ENCODE measurements at regions not wholly inside any gene's neighbourhood (a gene's known extent, or its start where the extent isn't known, plus 50 kb on each side); places are given as distances from the start of the nearest gene placed in this dataset.
A peak's percentile ranks its signal among the peaks of the same experiment; 100 is the strongest.

- no peak overlapping the region for H3K4me3 ChIP-seq (ENCODE audit: control insufficient read depth in 2 of 3, extremely low read depth in 1 of 3, insufficient read depth in 2 of 3, low read depth in 1 of 3, low read length in 3 of 3)
- no peaks in the 10 kb centered on the region for H3K9me1 ChIP-seq (ENCODE audit: control insufficient read depth, extremely low read depth, insufficient read depth, low read length)
- FAIRE-seq (peak; percentile 49), DNase-seq (ENCODE audit: low read depth, low spot score) (no peak)
- H3K4me1 ChIP-seq (ENCODE audit: control insufficient read depth, extremely low read depth, insufficient read depth, low read length): peaks cover 5% of the 10 kb centered on the region
- no peak overlapping the region for H3K4me2 ChIP-seq (ENCODE audit: control insufficient read depth, extremely low read depth, insufficient read depth, low read depth, low read length)
- no peaks in the 10 kb centered on the region for H3K79me2 ChIP-seq (ENCODE audit: control insufficient read depth, insufficient read depth, low read length)
- dilution Hi-C loops (cut with MboI; ENCODE audit: extremely low pct_ligation_motif_present, low sequenced_read_pairs): no loop called here
- H3K36me3 ChIP-seq (ENCODE audit: control insufficient read depth in 2 of 2, extremely low read depth in 1 of 2, insufficient read depth in 2 of 2, low read length in 2 of 2): no peaks in the 10 kb centered on the region
- H2AFZ ChIP-seq (ENCODE audit: control insufficient read depth, low read length): no peak overlapping the region
- no peaks in the 10 kb centered on the region for H3K27me3 ChIP-seq (ENCODE audit: control insufficient read depth, extremely low read depth, insufficient read depth, low read length)
- TF ChIP-seq EZH2 (IDR thresholded peaks at IDR 0.05; ENCODE audit: low read length) (no peak), CTCF (optimal IDR thresholded peaks at IDR 0.05 in 1 of 3, IDR thresholded peaks at IDR 0.05 in 1 of 3, conservative IDR thresholded peaks at IDR 0.05 in 1 of 3; ENCODE audit: extremely low read depth in 1 of 3, insufficient read depth in 2 of 3, low read length in 3 of 3) (no peak)
- no peaks in the 10 kb centered on the region for H4K20me1 ChIP-seq (ENCODE audit: control insufficient read depth, extremely low read depth, insufficient read depth, low read length)
- no peak overlapping the region for H3K27ac ChIP-seq (ENCODE audit: control insufficient read depth, insufficient read depth, low read length)
- no peak overlapping the region for H3K9ac ChIP-seq (ENCODE audit: control insufficient read depth, extremely low read depth, insufficient read depth, low read length)
- no peaks in the 10 kb centered on the region for H3K9me3 ChIP-seq (ENCODE audit: control insufficient read depth, low read depth, low read length)
Measured at GRCh38 chr9:28086881-28087280, 513.6 kb upstream of the C9orf72 start.

GRCh38 chr9:28092981-28093936 is 520.0 kb upstream of the C9orf72 start:
- Histone ChIP-seq H3K79me2 (ENCODE audit: control insufficient read depth, insufficient read depth, low read length) (no peaks in the 10 kb centered on the region), H3K27me3 (ENCODE audit: control insufficient read depth, extremely low read depth, insufficient read depth, low read length) (no peaks in the 10 kb centered on the region), H3K9me3 (ENCODE audit: control insufficient read depth, low read depth, low read length) (no peaks in the 10 kb centered on the region), H3K4me1 (ENCODE audit: control insufficient read depth, extremely low read depth, insufficient read depth, low read length) (no peaks in the 10 kb centered on the region), H3K9ac (ENCODE audit: control insufficient read depth, extremely low read depth, insufficient read depth, low read length) (no peak overlapping the region), H2AFZ (ENCODE audit: control insufficient read depth, low read length) (no peak overlapping the region), H3K4me2 (ENCODE audit: control insufficient read depth, extremely low read depth, insufficient read depth, low read depth, low read length) (no peak overlapping the region), H3K27ac (ENCODE audit: control insufficient read depth, insufficient read depth, low read length) (no peak overlapping the region), H4K20me1 (ENCODE audit: control insufficient read depth, extremely low read depth, insufficient read depth, low read length) (no peaks in the 10 kb centered on the region), H3K4me3 (ENCODE audit: control insufficient read depth in 2 of 3, extremely low read depth in 1 of 3, insufficient read depth in 2 of 3, low read depth in 1 of 3, low read length in 3 of 3) (no peak overlapping the region), H3K9me1 (ENCODE audit: control insufficient read depth, extremely low read depth, insufficient read depth, low read length) (no peaks in the 10 kb centered on the region), H3K36me3 (ENCODE audit: control insufficient read depth in 2 of 2, extremely low read depth in 1 of 2, insufficient read depth in 2 of 2, low read length in 2 of 2) (no peaks in the 10 kb centered on the region)
- DNase-seq (ENCODE audit: low read depth, low spot score) (no peak), FAIRE-seq (no peak)
- TF ChIP-seq CTCF (optimal IDR thresholded peaks at IDR 0.05 in 1 of 3, IDR thresholded peaks at IDR 0.05 in 1 of 3, conservative IDR thresholded peaks at IDR 0.05 in 1 of 3; ENCODE audit: extremely low read depth in 1 of 3, insufficient read depth in 2 of 3, low read length in 3 of 3) (no peak), EZH2 (IDR thresholded peaks at IDR 0.05; ENCODE audit: low read length) (no peak)
- dilution Hi-C loops (cut with MboI; ENCODE audit: extremely low pct_ligation_motif_present, low sequenced_read_pairs): no loop called here

All from keratinocyte (primary cell).